H1 (cell line): ENCODE measurements at regions not wholly inside any gene's neighbourhood (a gene's known extent, or its start where the extent isn't known, plus 50 kb on each side); places are given as distances from the start of the nearest gene placed in this dataset.

ENCODE experiments used
- CTCF ChIA-PET: fragments of 300-600 bp; sonication (Branson Sonifier 250); formaldehyde crosslinking; loops from one replicate; lab custom pipeline; 2021; ENCODE audit not compliant: partially characterized antibody; lab: Charles Lee
- POLR2A ChIA-PET: fragments of 300-600 bp; sonication (Branson Sonifier 250); formaldehyde crosslinking; loops from one replicate; lab custom pipeline; 2021; ENCODE audit warnings: inconsistent platforms; ENCODE audit not compliant: partially characterized antibody; lab: Charles Lee
- DNase-seq, 2 experiments: peaks; one replicate each; pipeline versions ENCODE4 v3.0.0 to v3.0.0-alpha.2; 2010 to 2022; ENCODE audit warnings: low spot score in 2 of 2, low read depth in 1 of 2, mixed read lengths in 1 of 2
- FAIRE-seq: peaks from 2 replicates; lab custom pipeline; 2011; peaks lifted over from hg19 to GRCh38; lab: Jason Lieb, UNC
- H2AFZ ChIP-seq: 2 replicates; pipeline ENCODE4 v1.8.1; 2012; ENCODE audit warnings: low read length, inconsistent platforms
- H2AK5ac ChIP-seq: 2 replicates; pipeline ENCODE4 v1.6.1; 2013; ENCODE audit warnings: low read depth, low read length
- H2BK120ac ChIP-seq: replicated peaks from 2 replicates; pipeline ENCODE3; 2013; ENCODE audit warnings: low read depth, low read length, inconsistent platforms
- H2BK12ac ChIP-seq: 2 replicates; pipeline ENCODE4 v1.6.1; 2013; ENCODE audit warnings: low read depth, low read length
- H2BK15ac ChIP-seq: 2 replicates; pipeline ENCODE4 v1.6.1; 2013; ENCODE audit warnings: low read length
- H2BK20ac ChIP-seq: 2 replicates; pipeline ENCODE4 v1.6.1; 2013; ENCODE audit warnings: low read length
- H2BK5ac ChIP-seq: 2 replicates; pipeline ENCODE4 v1.6.1; 2013; ENCODE audit warnings: low read depth, low read length
- H3K14ac ChIP-seq: 2 replicates; pipeline ENCODE4 v1.6.1; 2013; ENCODE audit warnings: inconsistent platforms; ENCODE audit not compliant: insufficient read length
- H3K18ac ChIP-seq: 2 replicates; pipeline ENCODE4 v1.6.1; 2013; ENCODE audit warnings: low read length; ENCODE audit errors: extremely low read depth
- H3K23ac ChIP-seq: 2 replicates; pipeline ENCODE4 v1.6.1; 2013; ENCODE audit warnings: inconsistent platforms; ENCODE audit not compliant: insufficient read length
- H3K23me2 ChIP-seq: 2 replicates; pipeline ENCODE4 v1.6.1; 2013; ENCODE audit warnings: low read depth, low read length
- H3K27ac ChIP-seq: 2 replicates; pipeline ENCODE4 v1.6.1; 2011; ENCODE audit warnings: low read depth, low read length, inconsistent platforms
- H3K27me3 ChIP-seq, 4 experiments: replicated peaks in 1 of 4; 1 replicate in 1 of 4; 2 replicates in 3 of 4; pipeline versions ENCODE4 v1.6.1 to v1.8.1; 2011 to 2013; ENCODE audit warnings: low read length in 3 of 4, mild to moderate bottlenecking in 3 of 4, inconsistent platforms in 2 of 4, mixed read lengths in 2 of 4, moderate library complexity in 1 of 4; ENCODE audit not compliant: control insufficient read depth in 3 of 4, insufficient read depth in 3 of 4; ENCODE audit errors: extremely low read depth in 1 of 4
- H3K36me3 ChIP-seq, 4 experiments: 2 replicates each; pipeline versions ENCODE4 v1.6.1 to v1.8.1; 2011 to 2013; ENCODE audit warnings: mild to moderate bottlenecking in 4 of 4, low read length in 3 of 4, moderate library complexity in 2 of 4, control low read depth in 1 of 4, inconsistent platforms in 1 of 4; ENCODE audit not compliant: insufficient read depth in 4 of 4, control insufficient read depth in 2 of 4
- H3K4ac ChIP-seq: replicated peaks from 2 replicates; pipeline ENCODE3; 2013; ENCODE audit warnings: low read length, low read depth, mixed read lengths, inconsistent platforms; ENCODE audit not compliant: insufficient read length
- H3K4me1 ChIP-seq, 4 experiments: replicated peaks in 1 of 4; 1 replicate in 1 of 4; 2 replicates in 3 of 4; pipeline versions ENCODE4 v1.6.1 to v1.8.1; 2011 to 2013; ENCODE audit warnings: low read length in 3 of 4, inconsistent platforms in 2 of 4, mixed read lengths in 1 of 4; ENCODE audit not compliant: insufficient read depth in 4 of 4, control insufficient read depth in 3 of 4
- H3K4me2 ChIP-seq, 2 experiments: 2 replicates each; pipeline versions ENCODE4 v1.6.1 to v1.8.1; 2011 to 2013; ENCODE audit warnings: low read depth in 2 of 2, low read length in 2 of 2, control low read depth in 1 of 2, inconsistent platforms in 1 of 2, mild to moderate bottlenecking in 1 of 2; ENCODE audit not compliant: insufficient read depth in 1 of 2
- H3K4me3 ChIP-seq, 4 experiments: fragments of 200-600, 300-600 bp in 1 of 4; sonication (generic), shearing (Covaris generic), sonication (Bioruptor Twin) in 1 of 4; 2 replicates each; pipeline versions ENCODE4 v1.5.1 to v1.8.1; 2011 to 2016; ENCODE audit warnings: low read length in 4 of 4, low read depth in 3 of 4, control low read depth in 2 of 4, inconsistent platforms in 2 of 4, mild to moderate bottlenecking in 2 of 4, mixed read lengths in 1 of 4, moderate library complexity in 1 of 4; ENCODE audit not compliant: insufficient read depth in 2 of 4; ENCODE audit errors: extremely low read depth in 1 of 4
- H3K56ac ChIP-seq: replicated peaks from 2 replicates; pipeline ENCODE3; 2013; ENCODE audit warnings: low read depth, mild to moderate bottlenecking, mixed read lengths, low read length, inconsistent platforms; ENCODE audit not compliant: insufficient read length
- H3K79me1 ChIP-seq: 2 replicates; pipeline ENCODE4 v1.6.1; 2013; ENCODE audit warnings: low read depth, low read length, control low read depth
- H3K79me2 ChIP-seq, 2 experiments: 2 replicates each; pipeline versions ENCODE4 v1.6.1 to v1.8.1; 2012 to 2013; ENCODE audit warnings: low read length in 2 of 2, mild to moderate bottlenecking in 2 of 2, inconsistent platforms in 1 of 2; ENCODE audit not compliant: insufficient read depth in 2 of 2, control insufficient read depth in 1 of 2
- H3K9ac ChIP-seq, 4 experiments: replicated peaks in 1 of 4; 1 replicate in 1 of 4; 2 replicates in 3 of 4; pipeline versions ENCODE4 v1.6.1 to v1.8.1; 2011 to 2013; ENCODE audit warnings: low read depth in 3 of 4, low read length in 3 of 4, control low read depth in 2 of 4, mild to moderate bottlenecking in 2 of 4, moderate library complexity in 2 of 4, inconsistent platforms in 1 of 4; ENCODE audit errors: extremely low read depth in 1 of 4
- H3K9me3 ChIP-seq, 2 experiments: 2 replicates each; pipeline versions ENCODE4 v1.6.1 to v1.8.1; 2012 to 2013; ENCODE audit warnings: mild to moderate bottlenecking in 2 of 2, moderate library complexity in 2 of 2, control low read depth in 1 of 2, inconsistent platforms in 1 of 2, low read depth in 1 of 2, low read length in 1 of 2, mixed read lengths in 1 of 2; ENCODE audit not compliant: insufficient read depth in 2 of 2
- H4K20me1 ChIP-seq, 2 experiments: replicated peaks in 1 of 2; 2 replicates each; pipeline versions ENCODE3 to v1.8.1; 2011 to 2013; ENCODE audit warnings: inconsistent platforms in 2 of 2, low read length in 2 of 2, mild to moderate bottlenecking in 1 of 2; ENCODE audit not compliant: insufficient read depth in 2 of 2, control insufficient read depth in 1 of 2
- H4K5ac ChIP-seq: 2 replicates; pipeline ENCODE4 v1.6.1; 2013; ENCODE audit warnings: low read length, low read depth, mixed read lengths, inconsistent platforms; ENCODE audit not compliant: insufficient read length
- H4K8ac ChIP-seq: 2 replicates; pipeline ENCODE4 v1.8.0; 2013; ENCODE audit warnings: mild to moderate bottlenecking, moderate library complexity, low read length, inconsistent platforms; ENCODE audit not compliant: insufficient read depth; ENCODE audit errors: extremely low read depth
- H4K91ac ChIP-seq: replicated peaks from 2 replicates; pipeline ENCODE3; 2013; ENCODE audit warnings: low read length, mixed read lengths, inconsistent platforms; ENCODE audit not compliant: insufficient read length
- ASH2L ChIP-seq: fragments of 200-600, 300-600 bp; sonication (generic); IDR thresholded peaks from one replicate; pipeline ENCODE4 v1.7.1; 2017; ENCODE audit warnings: low read length
- CBX8 ChIP-seq: fragments of 300-800, 300-1000 bp; sonication (generic); IDR thresholded peaks from 2 replicates; pipeline ENCODE4 v1.7.1; 2016; ENCODE audit warnings: low read depth, low read length, borderline replicate concordance
- JUND ChIP-seq: IDR thresholded peaks from 2 replicates; pipeline ENCODE4 v1.6.1; 2011; ENCODE audit warnings: mild to moderate bottlenecking, improper control_type of control experiment, low read length
- POLR2A ChIP-seq, 2 experiments: IDR thresholded peaks; 1 replicate in 1 of 2; 2 replicates in 1 of 2; pipeline ENCODE4 v1.6.1; 2011; ENCODE audit warnings: low read depth in 2 of 2, low read length in 2 of 2, mild to moderate bottlenecking in 2 of 2; ENCODE audit errors: control extremely low read depth in 1 of 2
- RFX5 ChIP-seq: IDR thresholded peaks from 2 replicates; pipeline ENCODE4 v1.6.1; 2011; ENCODE audit warnings: low read depth, low read length, improper control_type of control experiment, borderline replicate concordance
- SAP30 ChIP-seq: fragments of 300-600 bp; sonication (generic); IDR thresholded peaks from 2 replicates; pipeline ENCODE4 v1.7.1; 2012; ENCODE audit warnings: low read length, moderate library complexity, mild to moderate bottlenecking, inconsistent platforms; ENCODE audit not compliant: insufficient read depth, insufficient replicate concordance
- TCF12 ChIP-seq: IDR thresholded peaks from 2 replicates; pipeline ENCODE4 v1.6.1; 2011; ENCODE audit warnings: low read depth, mild to moderate bottlenecking, low read length
- WGBS, 2 experiments: shearing (Covaris generic) in 1 of 2; methylation state at CpG; one replicate each; pipeline versions ENCODE4 v1.1.6 to v1.1.7; 2013 to 2015; ENCODE audit warnings: low lambda C conversion rate in 2 of 2, mixed read lengths in 2 of 2, inconsistent platforms in 1 of 2, low coverage in 1 of 2, missing lambda C conversion rate in 1 of 2; ENCODE audit not compliant: insufficient replicate concordance in 2 of 2, insufficient coverage in 1 of 2, insufficient read length in 1 of 2; ENCODE audit errors: extremely low coverage in 1 of 2, missing lambda C conversion rate in 1 of 2; 5-methylcytosine and 5-hydroxymethylcytosine counted together

DNA sequence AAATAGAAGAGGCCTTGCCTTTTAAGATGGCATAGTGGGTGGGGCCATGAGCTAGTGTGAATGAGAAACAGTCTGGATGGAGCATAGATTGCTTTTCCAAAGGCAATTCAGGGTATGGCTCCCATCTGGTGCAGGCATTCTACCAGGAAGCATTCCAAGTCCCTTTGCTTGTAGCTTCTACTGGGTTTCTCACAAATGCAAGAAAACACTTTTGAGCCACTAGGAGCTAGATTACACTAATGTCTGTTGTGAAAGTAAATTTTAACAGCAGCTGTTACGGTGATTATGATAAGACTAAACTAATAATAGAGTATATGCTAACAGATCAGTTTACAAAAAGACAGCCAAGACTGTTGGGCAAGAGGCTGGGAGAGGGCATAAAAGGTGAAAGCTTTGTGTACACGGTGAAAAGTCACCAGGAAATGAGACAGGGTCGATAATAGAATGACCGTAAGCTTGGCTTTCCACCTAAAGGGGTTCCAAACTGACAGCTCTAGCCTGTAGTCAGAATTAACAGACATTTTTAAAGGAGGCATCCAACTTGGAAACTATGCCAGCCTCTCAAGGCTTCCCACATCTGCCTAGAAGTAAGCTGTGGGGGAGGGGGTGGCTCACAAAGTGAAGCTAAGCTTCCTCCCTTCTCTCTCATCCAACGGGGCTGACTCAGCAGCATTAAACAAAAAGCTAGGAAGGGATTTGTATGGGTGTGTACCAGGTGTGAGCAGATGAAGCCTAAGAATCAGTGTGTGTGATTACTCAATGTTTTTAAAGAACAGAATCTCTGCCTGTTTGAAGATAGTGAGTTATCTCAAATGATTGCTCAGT is 61.1 kb upstream of the GPD1L start:
- H3K27me3 ChIP-seq: no peaks in the 10 kb centered on the region
- FAIRE-seq (no peak), DNase-seq (no peak)
- 71% methylated on average over 5 of the region's 5 CpGs; no CpG with 5 or more reads in 1 of the 2 experiments for WGBS, 2 experiments
- no peak overlapping the region for H3K56ac ChIP-seq
- CTCF ChIA-PET: interaction anchor here (0.7 to 3.3 kb wide), 4 partner anchors 8 to 109 kb away, joined by 3 to 15 read pairs (median 4); no protein-coding TSS in a partner anchor
- H2BK120ac ChIP-seq: no peak overlapping the region
- no peak overlapping the region for H4K91ac ChIP-seq
- TF ChIP-seq JUND: no peak
- no peak for TF ChIP-seq RFX5
- TF ChIP-seq POLR2A (IDR thresholded peaks at IDR 0.05; ENCODE audit: control extremely low read depth in 1 of 2, low read depth in 2 of 2, low read length in 2 of 2): no peak
- no peak for TF ChIP-seq SAP30
- no peak for TF ChIP-seq CBX8
- TF ChIP-seq ASH2L: no peak
- no peak for TF ChIP-seq TCF12
- TF ChIP-seq, all 59 proteins: peak for 0
- Histone ChIP-seq H3K18ac (no peak overlapping the region), H3K4me2 (no peak overlapping the region), H3K4me3 (no peak overlapping the region), H3K23ac (no peak overlapping the region), H3K79me2 (no peaks in the 10 kb centered on the region), H3K27ac (no peak overlapping the region), H3K79me1 (no peaks in the 10 kb centered on the region), H2AFZ (peak overlapping the region; percentile 94), H3K14ac (no peak overlapping the region), H4K5ac (no peak overlapping the region), H2BK5ac (no peak overlapping the region), H2BK12ac (no peak overlapping the region), H4K20me1 (no peaks in the 10 kb centered on the region), H3K9ac (no peak overlapping the region), H2BK20ac (peak overlapping the region; percentile 13; the same call in 1 of the 2 replicates), H3K4ac (no peak overlapping the region), H3K36me3 (no peaks in the 10 kb centered on the region), H4K8ac (no peak overlapping the region), H2AK5ac (no peak overlapping the region), H2BK15ac (no peak overlapping the region), H3K23me2 (no peaks in the 10 kb centered on the region), H3K4me1 (peaks cover 0 to 10% (median under 1%) of the 10 kb centered on the region in 4 experiments; a peak in 2 of 7 replicates), H3K9me3 (peaks cover 8 to 12% of the 10 kb centered on the region in 2 experiments; a peak in 3 of 4 replicates)
- POLR2A ChIA-PET: interaction anchor here (0.6 to 0.9 kb wide), 2 partner anchors 55 to 129 kb away, joined by 3 to 4 read pairs; no protein-coding TSS in a partner anchor
